HEK293 (cell line): ENCODE measurements at regions not wholly inside any gene's neighbourhood (a gene's known extent, or its start where the extent isn't known, plus 50 kb on each side); places are given as distances from the start of the nearest gene placed in this dataset.

Experiments used
- ATF2 ChIP-seq: fragments of 450-650 bp; formaldehyde crosslinking; IDR thresholded peaks from 2 replicates; pipeline ENCODE4 v1.5.1; 2016; ENCODE audit warnings: missing biosample characterization, missing genetic modification characterization, low read depth
- CTCF ChIP-seq: fragments of 450-650 bp; formaldehyde crosslinking; IDR thresholded peaks from 2 replicates; pipeline ENCODE4 v1.5.1; 2016; ENCODE audit warnings: missing biosample characterization, missing genetic modification characterization
- ELK4 ChIP-seq: IDR thresholded peaks from 2 replicates; pipeline ENCODE4 v1.6.1; 2011; ENCODE audit warnings: mild to moderate bottlenecking, low read depth, low read length, borderline replicate concordance
- YY1 ChIP-seq: fragments of 450-650 bp; formaldehyde crosslinking; IDR thresholded peaks from 2 replicates; pipeline ENCODE4 v1.5.1; 2018; ENCODE audit warnings: missing biosample characterization, missing genetic modification characterization
- ZBTB1 ChIP-seq: fragments of 450-650 bp; formaldehyde crosslinking; IDR thresholded peaks from 2 replicates; pipeline ENCODE4 v1.5.1; 2016; ENCODE audit warnings: missing biosample characterization, missing genetic modification characterization
- ZBTB20 ChIP-seq: fragments of 450-650 bp; formaldehyde crosslinking; IDR thresholded peaks from 2 replicates; pipeline ENCODE4 v1.5.1; 2016; ENCODE audit warnings: missing biosample characterization, missing genetic modification characterization
- ZNF138 ChIP-seq: fragments of 450-650 bp; formaldehyde crosslinking; IDR thresholded peaks from 2 replicates; pipeline ENCODE4 v1.5.1; 2016; ENCODE audit warnings: missing biosample characterization, missing genetic modification characterization, borderline replicate concordance
- ZNF426 ChIP-seq: fragments of 450-650 bp; formaldehyde crosslinking; IDR thresholded peaks from 2 replicates; pipeline ENCODE4 v1.5.1; 2017; ENCODE audit warnings: missing biosample characterization, missing genetic modification characterization, mild to moderate bottlenecking, inconsistent platforms, moderate library complexity
- ZNF510 ChIP-seq: fragments of 450-650 bp; formaldehyde crosslinking; IDR thresholded peaks from 2 replicates; pipeline ENCODE4 v1.5.1; 2018; ENCODE audit warnings: mild to moderate bottlenecking, missing genetic modification characterization, missing biosample characterization; ENCODE audit not compliant: insufficient replicate concordance

GRCh38 chr2:224104668-224105386 lies 65.7 kb upstream of the SERPINE2 start:
- TF ChIP-seq ZNF138 (tag by site-specific recombination) = no peak
- TF ChIP-seq CTCF = no peak
- no peak for TF ChIP-seq ZBTB1
- no peak for TF ChIP-seq ELK4
- TF ChIP-seq ZBTB20 (tag by site-specific recombination) = no peak
- TF ChIP-seq ZNF426 (tag by site-specific recombination) = no peak
- no peak for TF ChIP-seq ATF2
- no peak for TF ChIP-seq ZNF510 (tag by site-specific recombination)
- TF ChIP-seq YY1 = no peak
